ENCODE measurements at regions not wholly inside any gene's neighbourhood (a gene's known extent, or its start where the extent isn't known, plus 50 kb on each side); places are given as distances from the start of the nearest gene placed in this dataset.
"Not testable (repeated sequence)": the region's sequence is repeated elsewhere in the genome, so short reads cannot be mapped to it uniquely, and the experiment has no call there.

- intact Hi-C loops (cut with DNase I): no loop called here
- ATAC-seq (ENCODE audit: poor library complexity) (no peak), DNase-seq (no peak)
These were observed 312.9 kb downstream of the NAF1 start for GRCh38 chr4:162853788-162854187.

DNA sequence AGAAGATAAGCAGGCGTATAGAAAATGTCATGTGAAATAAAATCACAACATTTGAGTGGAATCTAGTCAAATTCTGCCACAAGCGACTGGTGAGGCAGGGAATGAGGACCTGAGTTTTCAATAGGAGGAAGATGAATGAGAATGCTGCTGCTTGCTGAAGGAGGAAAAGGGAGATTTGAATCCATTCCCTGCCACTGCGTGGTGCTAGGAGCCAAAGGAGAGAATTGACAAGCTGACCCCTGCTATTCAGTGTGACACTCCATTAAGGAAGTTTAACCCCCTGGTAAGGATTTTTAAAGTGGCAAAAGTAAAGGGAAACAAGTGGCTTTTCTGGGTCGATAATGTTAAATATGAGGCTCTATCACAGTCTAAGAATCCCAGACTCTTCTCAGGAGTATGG lies 314.0 kb downstream of the NAF1 start:
- intact Hi-C loops (cut with DNase I): no loop called here
- no peak for ATAC-seq (ENCODE audit: poor library complexity)
- DNase-seq: no peak

- intact Hi-C loops (cut with DNase I); DNase-seq: not testable (repeated sequence)
These were observed 315.4 kb downstream of the NAF1 start for GRCh38 chr4:162851241-162851758.

DNA sequence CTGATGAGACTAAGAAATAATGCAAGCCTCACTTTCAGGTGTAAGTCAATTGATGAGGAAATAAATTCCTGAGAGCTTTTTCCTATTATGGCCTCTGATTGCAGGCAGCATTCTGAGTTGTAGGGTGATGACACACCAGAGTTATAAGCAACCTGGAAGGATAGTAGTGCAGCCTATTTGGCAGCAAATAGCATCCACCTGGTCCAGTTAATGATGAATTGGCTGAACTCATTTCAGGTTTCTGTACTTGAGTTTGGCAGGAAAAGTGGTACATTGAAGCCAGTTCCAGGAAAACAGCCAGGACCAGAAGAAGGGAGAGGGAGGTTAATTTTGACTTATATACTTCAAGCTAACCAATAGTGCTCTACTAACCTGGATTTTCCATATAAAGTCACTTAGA lies 316.8 kb downstream of the NAF1 start:
- intact Hi-C loops (cut with DNase I): no loop called here
- ATAC-seq (ENCODE audit: poor library complexity) (no peak), DNase-seq (no peak)

More at GRCh38 chr4:162851241-162851758, 315.4 kb downstream of the NAF1 start:
- not testable (repeated sequence) for ATAC-seq (ENCODE audit: poor library complexity)

DNA sequence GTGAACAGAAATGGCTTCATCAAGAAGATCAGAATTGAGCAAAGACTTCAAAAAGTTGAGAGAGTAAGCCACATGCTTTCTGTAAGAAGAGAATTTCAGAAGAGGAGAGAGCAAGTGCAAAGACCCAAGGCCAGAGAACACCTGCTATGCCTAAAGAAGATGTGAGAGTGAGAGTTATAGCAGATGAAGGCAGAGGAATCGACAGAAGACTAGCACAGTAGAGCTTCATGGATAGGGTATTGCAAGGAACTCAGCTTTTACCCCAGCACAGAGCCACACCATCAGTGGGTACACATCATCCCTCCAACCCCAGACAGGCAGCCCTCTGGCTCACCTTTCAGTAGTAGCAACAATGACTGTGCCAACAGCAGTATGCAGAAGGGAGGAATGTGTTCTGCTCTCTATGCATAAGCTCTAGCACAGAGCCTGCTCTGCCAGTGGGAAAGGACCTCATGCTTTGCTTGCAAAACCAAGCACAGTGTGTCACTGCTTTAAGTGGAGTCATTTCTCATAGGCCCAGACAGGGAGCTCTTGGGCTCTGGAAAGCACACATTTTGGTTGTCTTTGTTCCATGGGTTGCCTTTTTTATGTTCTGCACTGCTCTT lies 318.6 kb downstream of the NAF1 start:
- no peak for DNase-seq
- intact Hi-C loops (cut with DNase I): no loop called here
- no peak for ATAC-seq (ENCODE audit: poor library complexity)

DNA sequence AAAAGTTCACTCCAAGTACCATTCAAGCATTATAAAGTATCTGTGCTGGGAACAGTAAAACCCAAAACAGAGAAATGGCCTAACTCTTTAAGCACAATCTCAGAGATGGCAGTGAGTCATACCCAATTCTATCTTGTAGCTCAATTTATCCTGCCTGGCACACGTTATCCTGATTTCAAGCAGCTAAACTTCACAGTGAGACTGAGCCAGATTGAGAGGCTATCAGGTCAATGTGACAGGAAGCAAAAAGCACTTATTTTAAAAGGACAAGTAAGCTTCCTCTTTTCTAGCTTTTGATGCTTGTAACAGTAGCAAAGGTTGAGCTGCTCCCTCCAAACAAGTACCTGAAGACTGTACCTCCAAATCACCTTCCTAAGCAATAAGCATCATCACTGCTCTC lies 324.9 kb downstream of the NAF1 start:
- intact Hi-C loops (cut with DNase I): no loop called here
- DNase-seq (no peak), ATAC-seq (ENCODE audit: poor library complexity) (no peak)

- ATAC-seq (ENCODE audit: poor library complexity) (no peak), DNase-seq (no peak)
- intact Hi-C loops (cut with DNase I): no loop called here
These were observed 326.9 kb downstream of the NAF1 start for GRCh38 chr4:162839814-162840213.

- DNase-seq: no peak
- intact Hi-C loops (cut with DNase I): no loop called here
- ATAC-seq (ENCODE audit: poor library complexity): no peak
These were observed 328.0 kb downstream of the NAF1 start for GRCh38 chr4:162838671-162839070.

- intact Hi-C loops (cut with DNase I): no loop called here
These were observed 329.0 kb downstream of the NAF1 start for GRCh38 chr4:162837679-162838078.

GRCh38 chr4:162837241-162837640 lies 329.4 kb downstream of the NAF1 start:
- ATAC-seq (ENCODE audit: poor library complexity) (no peak), DNase-seq (no peak)
- intact Hi-C loops (cut with DNase I): no loop called here

More at GRCh38 chr4:162837679-162838078, 329.0 kb downstream of the NAF1 start:
- no peak for ATAC-seq (ENCODE audit: poor library complexity)
- DNase-seq: no peak

DNA sequence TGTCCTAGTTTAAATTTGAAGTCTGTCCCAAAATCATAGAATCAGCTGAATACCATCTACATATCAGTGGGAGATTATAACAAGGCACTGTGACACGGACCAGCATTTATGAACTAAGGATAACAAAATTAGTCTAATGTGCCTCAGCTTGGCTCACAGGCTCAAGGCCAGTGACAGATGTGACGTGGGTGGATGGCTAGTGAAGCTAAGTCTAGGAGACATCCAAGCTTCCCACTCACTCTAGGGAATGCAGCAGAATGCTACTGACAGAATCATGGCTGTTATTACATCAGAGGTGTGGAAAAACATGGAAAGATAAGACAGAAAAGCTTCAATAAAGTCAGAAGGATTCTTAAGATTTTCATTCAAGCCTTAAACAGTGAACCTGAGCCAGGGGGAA lies 329.9 kb downstream of the NAF1 start:
- DNase-seq (no peak), ATAC-seq (ENCODE audit: poor library complexity) (no peak)
- intact Hi-C loops (cut with DNase I): no loop called here

DNA sequence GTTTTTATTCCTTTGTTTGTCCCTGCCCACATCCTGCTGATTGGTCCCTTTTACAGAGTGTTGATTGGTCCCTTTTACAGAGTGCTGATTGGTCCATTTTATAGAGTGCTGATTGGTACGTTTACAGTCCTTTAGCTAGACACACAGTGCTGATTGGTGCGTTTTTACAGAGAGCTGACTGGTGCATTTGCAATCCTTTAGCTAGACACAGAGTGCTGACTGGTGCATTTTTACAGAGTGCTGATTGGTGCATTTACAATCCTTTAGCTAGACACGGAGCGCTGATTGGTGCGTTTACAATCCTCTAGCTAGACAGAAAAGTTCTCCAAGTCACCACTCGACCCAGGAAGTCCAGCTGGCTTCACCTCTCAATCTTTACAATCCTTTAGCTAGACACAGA lies 330.4 kb downstream of the NAF1 start:
- intact Hi-C loops (cut with DNase I): not testable (repeated sequence)

GRCh38 chr4:162830899-162831298 lies 335.8 kb downstream of the NAF1 start:
- no peak for DNase-seq
- ATAC-seq (ENCODE audit: poor library complexity): no peak
- intact Hi-C loops (cut with DNase I): no loop called here

More for the DNA sequence above, 330.4 kb downstream of the NAF1 start:
- ATAC-seq (ENCODE audit: poor library complexity); DNase-seq: not testable (repeated sequence)

DNA sequence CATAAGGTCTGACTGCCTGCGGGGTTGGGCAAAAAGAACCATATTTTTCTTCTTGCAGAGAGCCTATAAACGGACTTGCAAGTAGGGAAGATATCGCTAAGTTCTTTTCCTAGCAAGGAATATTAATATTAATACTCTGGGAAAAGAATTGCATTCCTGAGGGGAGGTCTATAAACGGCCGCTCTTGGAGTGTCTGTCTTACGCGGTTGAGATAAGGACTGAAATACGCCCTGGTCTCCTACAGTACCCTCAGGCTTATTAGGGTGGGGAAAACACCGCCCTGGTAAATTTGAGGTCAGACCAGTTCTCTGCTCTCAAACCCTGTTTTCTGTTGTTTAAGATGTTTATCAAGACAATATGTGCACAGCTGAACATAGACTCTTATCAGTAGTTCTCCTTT lies 349.3 kb downstream of the NAF1 start:
- DNase-seq; ATAC-seq (ENCODE audit: poor library complexity); intact Hi-C loops (cut with DNase I): not testable (repeated sequence)

DNA sequence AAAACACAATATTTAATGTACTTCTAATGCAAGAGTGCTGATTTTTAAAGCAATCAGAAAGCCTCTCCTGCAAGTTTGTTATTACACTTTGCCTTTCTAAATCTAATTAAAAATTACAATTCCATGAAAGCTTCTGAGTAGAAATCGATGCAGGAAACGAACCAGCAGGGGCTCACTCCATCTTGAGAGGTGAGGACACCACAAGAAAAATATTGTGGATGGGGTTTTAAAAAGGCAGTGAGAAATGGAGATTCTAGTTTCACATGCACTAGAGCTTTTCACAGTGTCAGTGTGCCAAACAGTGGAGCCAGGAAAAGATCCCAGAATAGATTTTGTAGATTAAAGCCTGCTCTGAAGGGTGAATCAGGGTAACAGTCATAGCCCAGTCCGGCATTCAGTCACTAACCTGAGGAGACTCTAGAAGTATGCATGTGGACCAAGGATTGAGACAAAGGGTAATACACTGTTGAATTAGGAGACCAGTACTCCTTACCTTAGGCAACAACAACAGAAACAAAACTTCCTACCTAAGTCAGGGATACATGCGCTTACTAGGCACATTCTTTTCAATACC lies 362.3 kb downstream of the NAF1 start:
- intact Hi-C loops (cut with DNase I): no loop called here
- ATAC-seq (ENCODE audit: poor library complexity) (no peak), DNase-seq (no peak)

- intact Hi-C loops (cut with DNase I): no loop called here
- no peak for DNase-seq
- no peak for ATAC-seq (ENCODE audit: poor library complexity)
These were observed 363.3 kb downstream of the NAF1 start for GRCh38 chr4:162803378-162803777.

GRCh38 chr4:162797108-162797507 lies 369.6 kb downstream of the NAF1 start:
- intact Hi-C loops (cut with DNase I): no loop called here
- ATAC-seq (ENCODE audit: poor library complexity): no peak
- DNase-seq: no peak

DNA sequence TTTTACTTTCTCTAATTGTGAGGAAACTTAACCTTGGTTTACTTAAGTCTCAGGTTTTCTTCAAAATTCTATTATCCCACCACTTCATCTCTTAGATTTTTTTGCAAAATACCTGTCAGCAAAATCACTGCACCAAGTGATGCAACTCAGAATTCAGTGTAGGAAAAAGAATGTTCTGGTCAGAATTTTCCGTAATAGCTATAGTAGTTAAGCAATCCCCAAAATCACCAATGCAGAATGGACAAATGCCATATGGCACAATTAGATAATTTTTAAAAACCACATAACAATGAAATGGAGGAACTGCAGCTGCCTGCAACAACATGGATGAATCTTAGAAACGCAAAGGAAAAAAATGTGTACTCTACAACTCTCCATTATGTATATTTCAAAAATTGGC lies 373.1 kb downstream of the NAF1 start:
- no peak for ATAC-seq (ENCODE audit: poor library complexity)
- intact Hi-C loops (cut with DNase I): no loop called here

GRCh38 chr4:162793004-162793403 lies 373.7 kb downstream of the NAF1 start:
- DNase-seq: no peak
- intact Hi-C loops (cut with DNase I): no loop called here
- no peak for ATAC-seq (ENCODE audit: poor library complexity)

More for the DNA sequence above, 373.1 kb downstream of the NAF1 start:
- no peak for DNase-seq

DNA sequence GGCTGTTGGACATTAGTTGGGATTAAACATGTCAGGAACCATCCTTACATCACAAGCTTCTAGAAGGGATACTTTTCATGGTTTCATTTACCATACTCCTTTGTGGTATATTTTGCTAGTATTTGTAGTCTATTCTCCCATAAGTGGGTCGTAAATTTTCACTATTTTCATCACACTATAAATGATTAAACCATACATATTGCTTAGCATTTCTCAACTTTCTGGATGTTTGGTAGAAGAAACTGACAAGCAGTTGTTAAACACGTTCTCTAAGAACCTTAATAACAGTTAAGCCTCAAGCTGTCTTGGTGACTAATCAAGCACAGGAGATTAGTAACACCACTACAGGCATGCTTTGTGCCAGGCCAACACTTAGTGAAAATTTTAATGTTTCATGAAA lies 375.5 kb downstream of the NAF1 start:
- intact Hi-C loops (cut with DNase I): no loop called here
- DNase-seq (no peak), ATAC-seq (ENCODE audit: poor library complexity) (no peak)

DNA sequence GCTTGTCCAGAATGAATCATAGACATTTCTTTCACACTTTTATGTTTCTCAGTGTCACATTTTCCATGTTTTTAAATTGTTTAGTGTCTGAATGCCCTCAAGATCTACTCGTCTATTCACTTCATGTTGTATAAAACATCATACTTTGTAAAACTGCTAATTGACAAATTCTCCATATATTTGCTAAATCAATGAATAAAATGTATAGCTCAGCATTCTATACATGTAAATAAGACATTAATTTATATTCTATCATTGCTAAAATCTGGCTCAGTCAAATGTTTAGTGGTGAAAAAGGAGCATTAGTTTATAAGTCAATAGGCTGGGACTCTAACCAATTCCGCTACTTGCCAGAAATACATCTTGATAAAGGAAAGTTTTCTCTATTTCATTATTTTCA lies 379.6 kb downstream of the NAF1 start:
- ATAC-seq (ENCODE audit: poor library complexity) (no peak), DNase-seq (no peak)
- intact Hi-C loops (cut with DNase I): no loop called here
